GM06990 (cell line): ENCODE measurements at regions not wholly inside any gene's neighbourhood (a gene's known extent, or its start where the extent isn't known, plus 50 kb on each side); places are given as distances from the start of the nearest gene placed in this dataset.

ENCODE experiments used
- DNase-seq: peaks from one replicate; pipeline ENCODE4 v3.0.0-alpha.2; 2011; ENCODE audit not compliant: insufficient read length; ENCODE audit errors: extremely low read depth
- H3K27me3 ChIP-seq: replicated peaks from 2 replicates; pipeline ENCODE4 v1.6.0; 2011; ENCODE audit warnings: low read length; ENCODE audit not compliant: control insufficient read depth, insufficient read depth
- H3K36me3 ChIP-seq: 2 replicates; pipeline ENCODE4 v1.5.1; 2011; ENCODE audit warnings: low read length; ENCODE audit not compliant: control insufficient read depth, insufficient read depth
- H3K4me3 ChIP-seq: replicated peaks from 2 replicates; pipeline ENCODE4 v1.5.1; 2011; ENCODE audit warnings: low read depth, mild to moderate bottlenecking, control low read depth, low read length
- TF ChIP-seq, protein P1 (sequence below): IDR thresholded peaks from 2 replicates; pipeline ENCODE4 v1.5.1; 2011; ENCODE audit warnings: low read length, control low read depth, mild to moderate bottlenecking, inconsistent platforms; ENCODE audit not compliant: insufficient read depth, poor library complexity, severe bottlenecking

GRCh38 chr4:44914748-44915147 is 188.4 kb upstream of the GNPDA2 start:
- Histone ChIP-seq H3K4me3 (no peak overlapping the region), H3K27me3 (no peaks in the 10 kb centered on the region), H3K36me3 (no peaks in the 10 kb centered on the region)
- DNase-seq: no peak
- TF ChIP-seq, protein P1, sequence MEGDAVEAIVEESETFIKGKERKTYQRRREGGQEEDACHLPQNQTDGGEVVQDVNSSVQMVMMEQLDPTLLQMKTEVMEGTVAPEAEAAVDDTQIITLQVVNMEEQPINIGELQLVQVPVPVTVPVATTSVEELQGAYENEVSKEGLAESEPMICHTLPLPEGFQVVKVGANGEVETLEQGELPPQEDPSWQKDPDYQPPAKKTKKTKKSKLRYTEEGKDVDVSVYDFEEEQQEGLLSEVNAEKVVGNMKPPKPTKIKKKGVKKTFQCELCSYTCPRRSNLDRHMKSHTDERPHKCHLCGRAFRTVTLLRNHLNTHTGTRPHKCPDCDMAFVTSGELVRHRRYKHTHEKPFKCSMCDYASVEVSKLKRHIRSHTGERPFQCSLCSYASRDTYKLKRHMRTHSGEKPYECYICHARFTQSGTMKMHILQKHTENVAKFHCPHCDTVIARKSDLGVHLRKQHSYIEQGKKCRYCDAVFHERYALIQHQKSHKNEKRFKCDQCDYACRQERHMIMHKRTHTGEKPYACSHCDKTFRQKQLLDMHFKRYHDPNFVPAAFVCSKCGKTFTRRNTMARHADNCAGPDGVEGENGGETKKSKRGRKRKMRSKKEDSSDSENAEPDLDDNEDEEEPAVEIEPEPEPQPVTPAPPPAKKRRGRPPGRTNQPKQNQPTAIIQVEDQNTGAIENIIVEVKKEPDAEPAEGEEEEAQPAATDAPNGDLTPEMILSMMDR: no peak

DNA sequence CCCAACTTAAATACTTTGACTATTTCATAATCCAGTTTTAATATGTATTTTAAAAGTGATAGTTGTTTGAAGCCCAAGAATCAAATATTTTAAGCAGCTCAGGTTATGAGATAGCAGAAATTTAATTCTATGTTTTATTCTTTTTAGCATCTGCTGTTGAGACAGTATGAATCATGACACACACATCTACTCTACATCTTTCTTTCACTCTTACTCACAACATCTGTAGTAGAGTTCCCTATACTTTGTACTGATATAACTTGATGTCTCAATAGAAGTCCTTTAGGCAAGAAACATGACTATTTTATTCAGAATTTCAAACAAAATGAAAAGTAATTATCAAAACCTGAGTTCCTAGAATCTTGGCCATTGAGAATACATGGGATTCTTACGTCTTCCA is 187.9 kb upstream of the GNPDA2 start:
- Histone ChIP-seq H3K36me3 (no peaks in the 10 kb centered on the region), H3K27me3 (no peaks in the 10 kb centered on the region), H3K4me3 (no peak overlapping the region)
- DNase-seq: no peak
- TF ChIP-seq, protein P1: no peak

- H3K36me3 ChIP-seq: no peaks in the 10 kb centered on the region
- no peak overlapping the region for H3K4me3 ChIP-seq
- DNase-seq: no peak
- no peaks in the 10 kb centered on the region for H3K27me3 ChIP-seq
- TF ChIP-seq, protein P1: no peak
Measured at GRCh38 chr4:44912980-44913379, 186.6 kb upstream of the GNPDA2 start.

DNA sequence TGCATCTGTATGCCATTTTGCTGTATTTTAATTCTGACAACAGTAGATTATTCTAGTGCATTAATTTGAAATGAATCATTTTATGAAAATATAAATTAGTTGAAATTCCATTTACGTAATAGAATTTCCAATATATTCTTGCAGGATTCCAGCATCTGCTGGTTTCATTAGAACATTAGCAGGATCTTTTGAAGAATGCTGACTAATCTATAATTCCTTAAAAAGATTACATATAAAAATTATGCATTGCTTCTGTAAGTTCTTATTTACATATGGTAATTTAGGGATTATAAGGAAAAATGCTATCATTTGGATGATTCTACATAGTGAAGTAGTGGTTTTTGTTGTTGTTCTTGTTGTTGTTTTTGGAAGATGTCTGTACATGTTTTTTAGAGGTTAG is 182.2 kb upstream of the GNPDA2 start:
- no peak overlapping the region for H3K4me3 ChIP-seq
- TF ChIP-seq, protein P1: no peak
- no peaks in the 10 kb centered on the region for H3K36me3 ChIP-seq
- no peaks in the 10 kb centered on the region for H3K27me3 ChIP-seq
- no peak for DNase-seq

DNA sequence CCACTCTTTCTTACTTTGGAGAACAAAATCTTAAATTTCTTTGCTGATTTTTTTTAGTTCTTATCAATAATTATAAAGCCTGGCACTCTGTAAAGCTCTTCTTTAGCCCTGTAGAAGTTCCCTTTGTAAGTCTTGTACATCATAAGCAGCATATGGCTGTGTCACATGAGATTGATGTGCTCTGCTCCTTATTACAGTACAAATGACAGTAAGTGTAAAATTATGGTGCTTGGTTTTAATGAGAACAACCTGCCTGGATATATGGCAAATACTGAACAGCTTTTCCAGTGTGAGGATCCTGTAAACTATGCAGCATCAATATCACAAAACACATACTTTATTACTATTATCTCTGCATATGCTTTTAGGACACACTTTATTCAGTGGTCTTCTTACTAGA is 145.9 kb upstream of the GNPDA2 start:
- TF ChIP-seq, protein P1: no peak
- Histone ChIP-seq H3K27me3 (no peaks in the 10 kb centered on the region), H3K36me3 (no peaks in the 10 kb centered on the region), H3K4me3 (no peak overlapping the region)
- no peak for DNase-seq

GRCh38 chr4:44871133-44871532 is 144.8 kb upstream of the GNPDA2 start:
- no peak overlapping the region for H3K4me3 ChIP-seq
- no peaks in the 10 kb centered on the region for H3K27me3 ChIP-seq
- H3K36me3 ChIP-seq: no peaks in the 10 kb centered on the region
- DNase-seq: no peak
- TF ChIP-seq, protein P1: no peak
